ENCODE measurements at regions not wholly inside any gene's neighbourhood (a gene's known extent, or its start where the extent isn't known, plus 50 kb on each side); places are given as distances from the start of the nearest gene placed in this dataset.

GRCh38 chr20:6857927-6858326, 90.4 kb downstream of the BMP2 start:
- Histone ChIP-seq H4K91ac (ENCODE audit: insufficient read depth, low read depth, low read length) (no peak overlapping the region), H3K9me1 (ENCODE audit: insufficient read depth, low read length) (no peaks in the 10 kb centered on the region), H2BK5ac (ENCODE audit: low read depth, low read length, poor library complexity, severe bottlenecking) (no peak overlapping the region), H3K9ac (ENCODE audit: low read depth, low read length) (no peak overlapping the region), H3K79me1 (ENCODE audit: low read depth in 1 of 2, low read length in 2 of 2) (no peaks in the 10 kb centered on the region), H3K36me3 (ENCODE audit: control insufficient read depth, insufficient read depth, low read length) (no peaks in the 10 kb centered on the region), H3K56ac (ENCODE audit: extremely low read depth, insufficient read depth, low read length) (no peak overlapping the region), H2BK20ac (ENCODE audit: low read depth, low read length) (no peak overlapping the region), H3K27ac (ENCODE audit: insufficient read depth, low read length) (no peak overlapping the region), H4K20me1 (ENCODE audit: insufficient read depth, low read length) (no peaks in the 10 kb centered on the region), H3K4me3 (ENCODE audit: insufficient read depth, low read depth, low read length) (no peak overlapping the region), H2AK5ac (ENCODE audit: low read depth, low read length) (no peak overlapping the region), H3K14ac (replicated peaks; ENCODE audit: low read depth, low read length) (no peak overlapping the region), H3K4me1 (ENCODE audit: control insufficient read depth, insufficient read depth, low read length) (no peaks in the 10 kb centered on the region), H2AFZ (replicated peaks; ENCODE audit: low read length, poor library complexity) (no peak overlapping the region), H2AK9ac (replicated peaks; ENCODE audit: low read depth, low read length, poor library complexity) (no peak overlapping the region), H3K4ac (ENCODE audit: low read depth, low read length) (no peak overlapping the region), H3K27me3 (ENCODE audit: control insufficient read depth, insufficient read depth, low read length) (no peaks in the 10 kb centered on the region), H3K4me2 (ENCODE audit: low read depth, low read length) (no peak overlapping the region), H4K8ac (ENCODE audit: low read depth in 2 of 2, low read length in 2 of 2) (no peak overlapping the region), H2BK15ac (ENCODE audit: low read depth, low read length) (no peak overlapping the region), H3K18ac (ENCODE audit: low read depth, low read length) (no peak overlapping the region), H2BK120ac (ENCODE audit: low read depth, low read length) (no peak overlapping the region), H3K9me3 (ENCODE audit: control insufficient read depth, insufficient read depth, low read length) (no peaks in the 10 kb centered on the region), H4K5ac (ENCODE audit: low read depth, low read length) (no peak overlapping the region), H3K23ac (ENCODE audit: low read depth, low read length) (no peak overlapping the region)
- 64% methylated on average over 3 of the region's 5 CpGs; no CpG with 5 or more reads in 1 of the 2 experiments for WGBS, 2 experiments (ENCODE audit: extremely low coverage in 2 of 2, insufficient read length in 1 of 2)
- DNase-seq (no peak), ATAC-seq (ENCODE audit: low read depth) (no peak)
- intact Hi-C loops (cut with micrococcal nuclease) (no loop called here), in situ Hi-C loops (cut with MboI; ENCODE audit: low sequenced_read_pairs) (no loop called here), dilution Hi-C loops (cut with HindIII; ENCODE audit: low sequenced_read_pairs, unreplicated experiment) (no loop called here)
- TF ChIP-seq POLR2A (IDR thresholded peaks at IDR 0.05; ENCODE audit: low read depth, low read length), result no peak
- TF ChIP-seq MAZ (IDR thresholded peaks at IDR 0.05; ENCODE audit: borderline replicate concordance, low read depth, low read length), result no peak
- TF ChIP-seq ELK1 (IDR thresholded peaks at IDR 0.05; ENCODE audit: borderline replicate concordance, low read depth, low read length), result no peak
- no peak for TF ChIP-seq NFE2L2 (IDR thresholded peaks at IDR 0.05; ENCODE audit: low read depth, low read length)
- TF ChIP-seq BHLHE40 (IDR thresholded peaks at IDR 0.05; ENCODE audit: low read depth, low read length), result no peak
- TF ChIP-seq RFX5 (IDR thresholded peaks at IDR 0.05; ENCODE audit: low read depth, low read length), result no peak
- POLR2A ChIA-PET (ENCODE audit: unreplicated experiment), result no interaction called here
- BruUV-seq (replicated peaks), result no TSS peak
- CTCF ChIA-PET, result no interaction called here
